ENCODE measurements at regions not wholly inside any gene's neighbourhood (a gene's known extent, or its start where the extent isn't known, plus 50 kb on each side); places are given as distances from the start of the nearest gene placed in this dataset.

GRCh38 chr17:54269881-54270280 is 447.2 kb downstream of the KIF2B start:
- TF ChIP-seq, protein P1, sequence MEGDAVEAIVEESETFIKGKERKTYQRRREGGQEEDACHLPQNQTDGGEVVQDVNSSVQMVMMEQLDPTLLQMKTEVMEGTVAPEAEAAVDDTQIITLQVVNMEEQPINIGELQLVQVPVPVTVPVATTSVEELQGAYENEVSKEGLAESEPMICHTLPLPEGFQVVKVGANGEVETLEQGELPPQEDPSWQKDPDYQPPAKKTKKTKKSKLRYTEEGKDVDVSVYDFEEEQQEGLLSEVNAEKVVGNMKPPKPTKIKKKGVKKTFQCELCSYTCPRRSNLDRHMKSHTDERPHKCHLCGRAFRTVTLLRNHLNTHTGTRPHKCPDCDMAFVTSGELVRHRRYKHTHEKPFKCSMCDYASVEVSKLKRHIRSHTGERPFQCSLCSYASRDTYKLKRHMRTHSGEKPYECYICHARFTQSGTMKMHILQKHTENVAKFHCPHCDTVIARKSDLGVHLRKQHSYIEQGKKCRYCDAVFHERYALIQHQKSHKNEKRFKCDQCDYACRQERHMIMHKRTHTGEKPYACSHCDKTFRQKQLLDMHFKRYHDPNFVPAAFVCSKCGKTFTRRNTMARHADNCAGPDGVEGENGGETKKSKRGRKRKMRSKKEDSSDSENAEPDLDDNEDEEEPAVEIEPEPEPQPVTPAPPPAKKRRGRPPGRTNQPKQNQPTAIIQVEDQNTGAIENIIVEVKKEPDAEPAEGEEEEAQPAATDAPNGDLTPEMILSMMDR (conservative IDR thresholded peaks at IDR 0.05; ENCODE audit: low read length), result no peak
- no peak for TF ChIP-seq EZH2phosphoT487 (IDR thresholded peaks at IDR 0.05; ENCODE audit: borderline replicate concordance, low read depth, low read length)
